Neural crest cell (in vitro differentiated cells): ENCODE measurements at regions not wholly inside any gene's neighbourhood (a gene's known extent, or its start where the extent isn't known, plus 50 kb on each side); places are given as distances from the start of the nearest gene placed in this dataset.

Source experiments
- DNase-seq: peaks from one replicate; pipeline ENCODE4 v3.0.0; 2021; ENCODE audit warnings: low read depth, mixed read lengths, low spot score
- H3K27ac Mint-ChIP-seq: one replicate; pipeline ENCODE4 v1.8.0; 2021; ENCODE audit warnings: mild to moderate bottlenecking, mixed read lengths; ENCODE audit not compliant: unreplicated experiment
- H3K27me3 Mint-ChIP-seq: 2 replicates; pipeline ENCODE4 v1.8.0; 2021; ENCODE audit warnings: low read depth, mild to moderate bottlenecking, mixed read lengths
- H3K36me3 Mint-ChIP-seq: 2 replicates; pipeline ENCODE4 v1.8.0; 2021; ENCODE audit warnings: low read depth, mild to moderate bottlenecking, mixed read lengths
- H3K4me1 Mint-ChIP-seq: 2 replicates; pipeline ENCODE4 v1.8.0; 2021; ENCODE audit warnings: mixed read lengths
- H3K4me3 Mint-ChIP-seq: one replicate; pipeline ENCODE4 v1.8.0; 2021; ENCODE audit warnings: mild to moderate bottlenecking, mixed read lengths
- H3K9me3 Mint-ChIP-seq: 2 replicates; pipeline ENCODE4 v1.8.0; 2021; ENCODE audit warnings: mixed read lengths
- CTCF ChIP-seq: fragments of 200-600 bp; sonication (generic); conservative IDR thresholded peaks from 2 replicates; pipeline ENCODE4 v1.5.0; 2021; ENCODE audit warnings: antibody characterized with exemption, mild to moderate bottlenecking

DNA sequence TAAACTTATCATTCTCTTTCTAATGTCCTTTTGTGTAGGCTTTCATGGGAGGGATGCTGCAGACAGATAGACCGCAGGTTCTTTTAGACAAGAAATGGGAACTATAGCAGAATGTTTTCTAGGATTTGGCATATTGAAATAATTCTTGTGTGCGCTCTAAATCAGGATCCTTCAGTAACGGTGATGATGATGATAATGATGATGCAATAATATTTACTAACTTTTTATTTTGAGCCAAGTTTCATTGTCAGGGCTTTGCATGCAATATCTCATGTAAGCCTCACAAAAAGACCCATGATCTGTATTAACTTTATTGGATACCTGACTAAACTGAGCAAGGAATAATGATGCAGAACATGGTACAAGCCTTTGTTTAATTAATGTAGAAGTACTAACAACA, 280.1 kb downstream of the HAO1 start:
- no peak for DNase-seq
- no peak overlapping the region for H3K27ac Mint-ChIP-seq
- no peaks in the 10 kb centered on the region for H3K4me1 Mint-ChIP-seq
- TF ChIP-seq CTCF: no peak
- H3K36me3 Mint-ChIP-seq: no peaks in the 10 kb centered on the region
- H3K9me3 Mint-ChIP-seq: no peaks in the 10 kb centered on the region
- no peak overlapping the region for H3K4me3 Mint-ChIP-seq
- H3K27me3 Mint-ChIP-seq: peaks cover 14% of the 10 kb centered on the region

- no peaks in the 10 kb centered on the region for H3K36me3 Mint-ChIP-seq
- peaks cover under 1% of the 10 kb centered on the region for H3K27me3 Mint-ChIP-seq
- DNase-seq: no peak
- TF ChIP-seq CTCF: no peak
- no peaks in the 10 kb centered on the region for H3K9me3 Mint-ChIP-seq
- no peak overlapping the region for H3K4me3 Mint-ChIP-seq
- no peaks in the 10 kb centered on the region for H3K4me1 Mint-ChIP-seq
- no peak overlapping the region for H3K27ac Mint-ChIP-seq
Measured at GRCh38 chr20:7665376-7665775, 274.9 kb downstream of the HAO1 start.

- Mint-ChIP-seq H3K4me1 (no peaks in the 10 kb centered on the region), H3K9me3 (no peaks in the 10 kb centered on the region), H3K27ac (no peak overlapping the region), H3K4me3 (no peak overlapping the region), H3K27me3 (peaks cover 4% of the 10 kb centered on the region), H3K36me3 (no peaks in the 10 kb centered on the region)
- DNase-seq: no peak
- TF ChIP-seq CTCF: no peak
Measured at GRCh38 chr20:7667194-7667593, 273.1 kb downstream of the HAO1 start.

DNA sequence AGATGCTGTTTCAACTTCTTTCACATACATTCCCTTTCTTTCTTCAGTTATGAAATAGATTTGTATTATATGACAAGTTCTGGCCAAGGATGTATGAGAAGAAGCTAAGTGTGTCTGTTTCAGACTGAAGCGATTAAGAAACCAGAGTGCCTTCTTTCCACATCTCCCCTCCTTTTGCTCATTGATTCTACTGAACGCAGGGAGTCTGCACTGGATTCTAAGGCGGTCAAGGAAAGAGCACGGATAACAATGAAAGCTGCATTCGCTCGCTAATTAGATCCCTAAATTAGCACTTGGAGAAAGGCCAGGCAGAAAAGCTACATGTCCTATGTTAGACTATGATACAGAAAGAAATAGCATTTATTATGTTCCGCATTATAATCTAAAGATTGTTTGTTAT, 267.7 kb downstream of the HAO1 start:
- Mint-ChIP-seq H3K4me1 (no peaks in the 10 kb centered on the region), H3K27me3 (peaks cover 4% of the 10 kb centered on the region), H3K27ac (no peak overlapping the region), H3K9me3 (no peaks in the 10 kb centered on the region), H3K36me3 (no peaks in the 10 kb centered on the region), H3K4me3 (no peak overlapping the region)
- no peak for DNase-seq
- no peak for TF ChIP-seq CTCF

DNA sequence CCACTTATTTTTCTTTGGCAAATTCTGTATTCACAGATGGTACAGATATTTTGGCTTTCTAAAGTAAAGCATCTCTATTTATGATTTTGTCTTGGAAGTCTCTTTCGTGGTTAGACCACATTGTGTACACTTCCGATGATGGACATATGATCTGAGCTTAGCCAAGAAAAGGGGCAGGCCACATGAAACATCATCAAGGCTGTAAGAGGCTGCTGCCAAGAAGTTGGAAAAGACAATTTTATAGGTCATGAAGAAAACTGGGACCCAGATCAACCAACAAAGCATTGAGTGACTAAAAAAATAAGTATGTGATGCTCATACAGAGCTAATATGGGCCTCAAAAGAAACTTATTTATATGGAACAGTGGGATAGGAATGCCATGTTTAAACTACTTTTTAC, 266.4 kb downstream of the HAO1 start:
- TF ChIP-seq CTCF: no peak
- Mint-ChIP-seq H3K4me3 (no peak overlapping the region), H3K27ac (no peak overlapping the region), H3K4me1 (no peaks in the 10 kb centered on the region), H3K36me3 (no peaks in the 10 kb centered on the region), H3K27me3 (peaks cover 4% of the 10 kb centered on the region), H3K9me3 (no peaks in the 10 kb centered on the region)
- DNase-seq: no peak

DNA sequence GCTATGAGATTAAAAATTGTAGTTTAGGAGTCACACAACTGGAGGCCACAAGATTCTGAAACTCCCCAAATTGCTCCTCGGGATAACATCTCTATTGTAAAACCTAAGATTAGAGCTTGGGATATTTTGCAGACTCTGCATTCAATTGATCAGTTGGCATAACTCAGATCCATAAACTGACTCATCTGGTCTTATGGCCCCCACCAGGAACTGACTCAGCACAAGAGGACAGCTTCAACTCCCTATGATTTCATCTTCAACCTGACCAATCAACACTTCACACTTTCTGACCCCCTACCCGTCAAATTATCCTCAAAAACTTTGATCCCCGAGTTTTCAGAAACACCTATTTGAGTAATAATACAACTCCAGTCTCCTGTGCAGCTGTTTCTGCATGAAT, 257.3 kb downstream of the HAO1 start:
- TF ChIP-seq CTCF: no peak
- Mint-ChIP-seq H3K27me3 (no peaks in the 10 kb centered on the region), H3K4me1 (no peaks in the 10 kb centered on the region), H3K27ac (no peak overlapping the region), H3K36me3 (no peaks in the 10 kb centered on the region), H3K9me3 (peaks cover 2% of the 10 kb centered on the region), H3K4me3 (no peak overlapping the region)
- no peak for DNase-seq
